Cardiac fibroblast (primary cell): ENCODE measurements at regions not wholly inside any gene's neighbourhood (a gene's known extent, or its start where the extent isn't known, plus 50 kb on each side); places are given as distances from the start of the nearest gene placed in this dataset.

Source experiments
- DNase-seq, 2 donors: peaks; one replicate each; pipeline versions ENCODE4 v3.0.0 to v3.0.0-alpha.2; 2010; ENCODE audit warnings: low read depth in 2 of 2
- H3K4me3 ChIP-seq, 2 donors: replicated peaks in 1 of 2; 1 replicate in 1 of 2; 2 replicates in 1 of 2; pipeline ENCODE4 v1.5.1; 2011; ENCODE audit warnings: low read depth in 2 of 2, low read length in 2 of 2, mild to moderate bottlenecking in 2 of 2, moderate library complexity in 1 of 2
- TF ChIP-seq, protein P1 (sequence below): IDR thresholded peaks from one replicate; pipeline ENCODE4 v1.5.1; 2011; ENCODE audit warnings: low read depth, mild to moderate bottlenecking, low read length, inconsistent platforms

DNA sequence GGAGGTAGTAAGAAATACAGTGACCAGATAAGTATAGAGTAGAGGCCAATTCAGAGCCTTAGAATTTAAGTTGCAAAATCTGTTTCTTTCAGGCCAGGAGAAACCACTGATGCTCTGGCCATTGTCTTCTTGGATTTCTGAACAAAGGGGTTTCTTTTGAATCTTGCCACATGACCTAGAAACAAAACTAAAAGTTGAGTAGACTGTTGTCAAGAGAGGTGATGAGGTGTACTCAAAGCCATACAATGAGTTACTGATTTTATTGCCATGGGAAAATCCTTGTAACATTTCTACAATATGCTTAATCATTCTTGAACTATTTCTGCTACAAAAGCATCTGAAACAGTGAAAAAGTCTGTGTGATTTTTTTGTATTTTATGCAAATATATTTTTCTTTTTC lies 881.3 kb downstream of the CDH11 start:
- TF ChIP-seq, protein P1, sequence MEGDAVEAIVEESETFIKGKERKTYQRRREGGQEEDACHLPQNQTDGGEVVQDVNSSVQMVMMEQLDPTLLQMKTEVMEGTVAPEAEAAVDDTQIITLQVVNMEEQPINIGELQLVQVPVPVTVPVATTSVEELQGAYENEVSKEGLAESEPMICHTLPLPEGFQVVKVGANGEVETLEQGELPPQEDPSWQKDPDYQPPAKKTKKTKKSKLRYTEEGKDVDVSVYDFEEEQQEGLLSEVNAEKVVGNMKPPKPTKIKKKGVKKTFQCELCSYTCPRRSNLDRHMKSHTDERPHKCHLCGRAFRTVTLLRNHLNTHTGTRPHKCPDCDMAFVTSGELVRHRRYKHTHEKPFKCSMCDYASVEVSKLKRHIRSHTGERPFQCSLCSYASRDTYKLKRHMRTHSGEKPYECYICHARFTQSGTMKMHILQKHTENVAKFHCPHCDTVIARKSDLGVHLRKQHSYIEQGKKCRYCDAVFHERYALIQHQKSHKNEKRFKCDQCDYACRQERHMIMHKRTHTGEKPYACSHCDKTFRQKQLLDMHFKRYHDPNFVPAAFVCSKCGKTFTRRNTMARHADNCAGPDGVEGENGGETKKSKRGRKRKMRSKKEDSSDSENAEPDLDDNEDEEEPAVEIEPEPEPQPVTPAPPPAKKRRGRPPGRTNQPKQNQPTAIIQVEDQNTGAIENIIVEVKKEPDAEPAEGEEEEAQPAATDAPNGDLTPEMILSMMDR, result no peak
- DNase-seq, result peak in 1 of 2 donors; percentile 43
- no peak overlapping the region for H3K4me3 ChIP-seq

DNA sequence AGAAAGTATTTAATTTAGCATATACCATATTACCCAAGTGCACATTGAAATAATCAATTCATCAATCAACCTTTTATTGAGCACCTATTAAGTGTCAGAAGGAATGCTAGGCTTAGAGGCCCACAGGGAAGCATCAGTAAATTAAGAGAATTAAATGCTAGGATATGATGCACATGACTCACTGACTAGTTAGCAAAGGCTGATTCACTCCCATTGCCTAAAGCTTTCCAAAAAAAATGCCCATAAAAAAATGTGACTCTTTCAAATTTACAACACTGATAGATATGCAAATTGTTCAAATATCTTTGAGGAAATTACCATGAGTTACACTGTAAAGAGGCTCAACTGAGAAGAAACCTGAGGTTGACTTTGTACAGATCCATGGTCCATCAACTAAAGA lies 883.3 kb downstream of the CDH11 start:
- peak in 1 of 2 donors; percentile 41 for DNase-seq
- no peak overlapping the region for H3K4me3 ChIP-seq
- TF ChIP-seq, protein P1, result no peak

DNA sequence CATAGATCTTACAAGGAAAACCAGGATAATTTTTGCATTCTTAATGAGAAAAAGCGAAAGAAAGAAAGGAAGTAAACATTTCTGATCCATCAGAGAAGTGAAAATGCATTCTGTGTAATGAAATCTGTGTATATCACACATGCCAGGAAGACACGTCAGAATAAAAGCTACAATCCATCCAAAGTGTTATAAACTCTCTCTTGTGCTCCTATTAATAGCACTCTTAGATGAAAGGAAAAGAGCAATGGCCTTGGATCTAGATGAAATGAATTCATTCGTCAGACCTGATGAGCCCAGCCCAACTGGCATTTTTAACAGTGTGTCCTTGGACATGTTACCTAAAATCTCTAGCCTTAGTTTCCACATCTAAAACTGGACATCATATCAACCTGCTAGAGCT lies 885.5 kb downstream of the CDH11 start:
- no peak for DNase-seq
- H3K4me3 ChIP-seq, result no peak overlapping the region
- TF ChIP-seq, protein P1, result no peak

DNA sequence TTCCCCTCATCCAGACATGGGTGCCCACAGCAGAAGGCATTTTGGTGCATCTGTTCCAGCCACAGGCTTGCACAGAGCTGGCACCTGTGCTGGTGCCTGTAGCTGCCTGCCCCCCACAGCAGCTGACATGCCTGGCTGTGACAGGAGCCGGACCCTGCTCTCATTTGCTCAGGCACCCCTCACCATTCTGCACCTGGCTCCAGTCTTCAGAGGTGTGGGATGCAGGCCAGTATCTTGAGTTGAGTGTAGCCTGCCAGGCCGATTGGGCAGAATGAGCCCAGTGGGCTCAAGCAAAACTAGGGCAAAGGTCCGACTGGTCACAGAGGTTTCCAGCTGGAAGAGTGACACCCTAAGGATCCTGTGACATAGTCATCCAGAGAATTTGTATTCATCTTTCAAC lies 887.7 kb downstream of the CDH11 start:
- no peak overlapping the region for H3K4me3 ChIP-seq
- no peak for DNase-seq
- TF ChIP-seq, protein P1, result no peak

DNA sequence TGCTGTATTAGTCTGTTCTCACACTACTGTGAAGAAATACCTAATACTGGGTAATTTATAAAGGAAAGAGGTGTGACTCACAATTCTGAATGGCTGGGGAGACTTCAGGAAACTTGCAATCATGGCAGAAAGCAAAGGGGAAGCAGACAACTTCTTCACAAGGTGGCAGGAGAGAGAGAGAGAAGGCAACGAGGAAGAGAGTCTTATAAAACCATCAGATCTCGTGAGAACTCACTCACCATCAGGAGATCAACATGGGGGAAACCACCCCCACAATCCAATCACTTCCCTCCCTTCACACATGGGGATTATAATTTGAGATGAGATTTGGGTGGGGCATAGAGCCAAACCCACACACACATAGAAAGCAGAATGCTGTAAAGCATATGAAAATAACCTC lies 896.2 kb downstream of the CDH11 start:
- no peak overlapping the region for H3K4me3 ChIP-seq
- peak in 1 of 2 donors; percentile 6 for DNase-seq
- TF ChIP-seq, protein P1, result no peak

DNA sequence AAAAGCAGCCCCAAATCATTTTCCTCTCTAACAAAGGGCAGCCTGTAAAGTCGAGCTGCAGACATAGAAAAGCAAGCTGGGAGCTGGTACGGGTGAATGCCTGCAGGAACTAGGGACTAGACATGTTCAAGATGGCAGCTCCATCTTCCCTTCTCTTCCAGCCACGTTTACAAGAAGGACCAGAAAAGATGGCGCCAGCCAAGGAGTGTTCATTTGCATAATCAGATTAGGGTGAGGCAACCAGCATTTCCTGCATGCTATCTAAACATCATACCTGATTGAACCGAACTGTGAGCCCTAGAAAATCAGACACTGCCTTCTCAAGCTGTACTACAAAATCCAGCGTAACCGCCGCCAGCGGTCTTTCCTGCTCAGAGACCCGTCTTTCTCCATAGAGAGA lies 896.8 kb downstream of the CDH11 start:
- TF ChIP-seq, protein P1, result no peak
- no peak for DNase-seq
- no peak overlapping the region for H3K4me3 ChIP-seq

DNA sequence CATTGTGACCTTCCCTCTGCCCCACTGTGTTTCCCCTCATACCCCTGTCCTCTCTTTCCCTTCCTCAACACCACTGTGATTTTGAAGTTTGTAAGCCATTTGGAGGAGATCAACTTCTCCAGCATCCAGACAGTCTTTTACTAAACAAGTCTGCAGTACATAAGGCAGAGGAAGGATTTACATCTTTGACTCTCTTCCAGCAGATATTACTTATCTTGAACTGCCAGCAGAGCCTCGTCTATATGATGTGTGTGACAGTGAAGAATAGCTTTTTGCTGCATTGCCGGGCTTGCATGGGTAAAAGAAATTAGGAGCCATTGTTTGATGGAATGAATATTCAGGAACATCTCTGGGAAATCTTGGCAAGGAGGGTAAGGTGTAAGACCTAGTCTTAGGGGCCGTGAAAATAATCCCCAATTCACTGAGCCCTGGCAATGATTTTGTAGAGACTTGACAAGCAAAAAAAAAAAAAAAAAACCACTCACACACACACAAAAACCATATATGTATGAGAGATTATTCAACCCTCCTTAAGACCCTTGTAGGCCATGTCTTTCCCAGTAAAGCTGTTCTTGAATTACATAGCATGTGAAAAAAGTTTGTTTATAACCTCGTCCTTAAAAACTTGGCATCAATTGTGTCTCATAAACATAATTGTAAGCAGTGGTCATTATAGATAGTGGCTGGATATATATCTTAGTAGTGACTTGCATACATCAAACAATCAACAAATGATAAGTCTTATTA lies 903.9 kb downstream of the CDH11 start:
- no peak overlapping the region for H3K4me3 ChIP-seq
- TF ChIP-seq, protein P1, result no peak
- DNase-seq, result no peak
